HG02588 (cell line): ENCODE measurements at regions not wholly inside any gene's neighbourhood (a gene's known extent, or its start where the extent isn't known, plus 50 kb on each side); places are given as distances from the start of the nearest gene placed in this dataset.
"Not testable (repeated sequence)": the region's sequence is repeated elsewhere in the genome, so short reads cannot be mapped to it uniquely, and the experiment has no call there.

Source experiments
- ATAC-seq: cut with Tn5 transposase; IDR thresholded peaks from one replicate; pipeline ENCODE4 v1.9.1; 2021; ENCODE audit warnings: mild to moderate bottlenecking, moderate library complexity; ENCODE audit not compliant: unreplicated experiment

GRCh38 chr1:222012816-222013215 lies 270.9 kb upstream of the DUSP10 start:
- no peak for ATAC-seq

GRCh38 chr1:222010306-222010705 lies 268.4 kb upstream of the DUSP10 start:
- ATAC-seq = no peak

- ATAC-seq = no peak
Observed at GRCh38 chr1:222009105-222009730, 267.3 kb upstream of the DUSP10 start.

GRCh38 chr1:222006715-222007114 lies 264.8 kb upstream of the DUSP10 start:
- no peak for ATAC-seq

- no peak for ATAC-seq
Observed at GRCh38 chr1:222004784-222005183, 262.9 kb upstream of the DUSP10 start.

GRCh38 chr1:222004034-222004433 lies 262.1 kb upstream of the DUSP10 start:
- ATAC-seq = no peak

GRCh38 chr1:222002503-222002902 lies 260.6 kb upstream of the DUSP10 start:
- ATAC-seq = no peak

GRCh38 chr1:222000131-222000530 lies 258.2 kb upstream of the DUSP10 start:
- no peak for ATAC-seq

- no peak for ATAC-seq
Observed at GRCh38 chr1:221998781-221999180, 256.9 kb upstream of the DUSP10 start.

- ATAC-seq = no peak
Observed at GRCh38 chr1:221998186-221998612, 256.3 kb upstream of the DUSP10 start.

GRCh38 chr1:221997012-221997411 lies 255.1 kb upstream of the DUSP10 start:
- not testable (repeated sequence) for ATAC-seq

GRCh38 chr1:221994939-221995338 lies 253.1 kb upstream of the DUSP10 start:
- no peak for ATAC-seq

- ATAC-seq = peak; percentile 66
Observed at GRCh38 chr1:221994274-221994698, 252.4 kb upstream of the DUSP10 start.

- no peak for ATAC-seq
Observed at GRCh38 chr1:221993444-221993948, 251.6 kb upstream of the DUSP10 start.

GRCh38 chr1:221992427-221992826 lies 250.5 kb upstream of the DUSP10 start:
- ATAC-seq = peak; percentile 47

GRCh38 chr1:221991221-221991620 lies 249.3 kb upstream of the DUSP10 start:
- ATAC-seq = no peak

- no peak for ATAC-seq
Observed at GRCh38 chr1:221989741-221990140, 247.9 kb upstream of the DUSP10 start.

GRCh38 chr1:221988829-221989228 lies 246.9 kb upstream of the DUSP10 start:
- no peak for ATAC-seq

- ATAC-seq = no peak
Observed at GRCh38 chr1:221987860-221988520, 246.1 kb upstream of the DUSP10 start.

- ATAC-seq = no peak
Observed at GRCh38 chr1:221983444-221983843, 241.6 kb upstream of the DUSP10 start.

- ATAC-seq = no peak
Observed at GRCh38 chr1:221981461-221981860, 239.6 kb upstream of the DUSP10 start.

GRCh38 chr1:221979444-221980032 lies 237.6 kb upstream of the DUSP10 start:
- ATAC-seq = no peak
